Adrenal gland (tissue), 9 donors: ENCODE measurements at regions not wholly inside any gene's neighbourhood (a gene's known extent, or its start where the extent isn't known, plus 50 kb on each side); places are given as distances from the start of the nearest gene placed in this dataset.

Source experiments
- DNase-seq, 7 donors: peaks; one replicate each; pipeline ENCODE4 v3.0.0-alpha.2; 2019 to 2020
- H3K27ac ChIP-seq, 5 donors: fragments of 200-600 bp; sonication (generic) in 4 of 5; 1 replicate in 3 of 5; 2 replicates in 2 of 5; pipeline versions ENCODE4 v1.5.1 to v1.8.0; 2016 to 2020; ENCODE audit warnings: mild to moderate bottlenecking in 1 of 5
- H3K27me3 ChIP-seq: fragments of 200-600 bp; 2 replicates; pipeline ENCODE4 v1.8.0; 2021
- H3K36me3 ChIP-seq, 2 donors: fragments of 200-600 bp; replicated peaks in 1 of 2; 1 replicate in 1 of 2; 2 replicates in 1 of 2; pipeline versions ENCODE4 v1.5.1 to v1.8.0; 2018 to 2022
- H3K4me1 ChIP-seq, 2 donors: fragments of 200-600 bp; replicated peaks in 1 of 2; 1 replicate in 1 of 2; 2 replicates in 1 of 2; pipeline versions ENCODE4 v1.5.1 to v1.8.0; 2018 to 2021
- H3K4me3 ChIP-seq, 4 donors: fragments of 200-600 bp; sonication (generic) in 3 of 4; one replicate each; pipeline ENCODE4 v1.5.1; 2016 to 2018
- H3K9me3 ChIP-seq, 3 donors: fragments of 200-600 bp; sonication (generic) in 1 of 3; replicated peaks in 1 of 3; 1 replicate in 2 of 3; 2 replicates in 1 of 3; pipeline versions ENCODE4 v1.5.1 to v1.8.0; 2016 to 2021
- POLR2A ChIP-seq, 2 donors: fragments of 450-650 bp; IDR thresholded peaks; one replicate each; pipeline ENCODE4 v1.6.1; 2017; ENCODE audit warnings: antibody characterized with exemption in 2 of 2, mild to moderate bottlenecking in 2 of 2, moderate library complexity in 1 of 2
- WGBS, 4 donors: extraction: QIAGEN DNeasy Blood & Tissue Kit in 2 of 4; methylation state at CpG; one replicate each; pipeline versions ENCODE4 v1.1.5 to v1.1.7; 2013 to 2017; 5-methylcytosine and 5-hydroxymethylcytosine counted together
- intact Hi-C, 2 donors: fragments of 100-400 bp; cut with DNase I; formaldehyde crosslinking; loops; one replicate each; pipeline versions ENCODE4 v1.14.1 to v1.15.0; 2022 to 2023
- TF ChIP-seq, protein P1 (sequence below), 6 experiments: fragments of 450-650 bp in 4 of 6; fragments of 200-600 bp in 2 of 6; sonication (generic) in 1 of 6; IDR thresholded peaks; 1 replicate in 5 of 6; 2 replicates in 1 of 6; pipeline versions ENCODE4 v1.5.1 to v1.8.0; 2016 to 2021; ENCODE audit warnings: antibody characterized with exemption in 6 of 6, mild to moderate bottlenecking in 2 of 6, moderate library complexity in 1 of 6
- donor health status: healthy with polysubstance abuse.
- donor health status: Bipolar disorder and iron deficiency.
- donor health status: DM: yes; HTN: yes; CAD: no.
- donor health status: DM: no; HTN: no; CAD: no.
- donor health status: DM: no; HTN: no; CAD: no.

DNA sequence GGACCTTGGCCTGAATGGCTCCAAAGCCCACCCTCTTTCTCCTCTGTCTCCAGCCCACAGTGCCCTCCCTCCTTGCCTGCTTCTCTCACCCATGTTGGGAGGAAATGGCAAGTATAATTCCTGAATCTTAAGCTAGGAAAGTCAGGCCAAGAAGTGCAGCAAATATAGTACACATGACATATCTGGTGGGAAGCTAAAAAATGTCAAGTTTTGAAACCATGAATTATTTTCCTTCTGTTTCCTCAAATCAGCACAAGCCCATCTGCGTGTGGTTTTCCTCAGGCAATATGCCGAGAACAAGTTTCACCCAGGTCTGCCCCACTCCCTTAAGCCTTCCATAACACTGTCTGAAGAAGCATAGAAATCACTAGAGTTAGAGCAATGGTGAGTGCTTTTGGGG is 502.8 kb upstream of the CDH11 start:
- intact Hi-C loops = no loop called here

DNA sequence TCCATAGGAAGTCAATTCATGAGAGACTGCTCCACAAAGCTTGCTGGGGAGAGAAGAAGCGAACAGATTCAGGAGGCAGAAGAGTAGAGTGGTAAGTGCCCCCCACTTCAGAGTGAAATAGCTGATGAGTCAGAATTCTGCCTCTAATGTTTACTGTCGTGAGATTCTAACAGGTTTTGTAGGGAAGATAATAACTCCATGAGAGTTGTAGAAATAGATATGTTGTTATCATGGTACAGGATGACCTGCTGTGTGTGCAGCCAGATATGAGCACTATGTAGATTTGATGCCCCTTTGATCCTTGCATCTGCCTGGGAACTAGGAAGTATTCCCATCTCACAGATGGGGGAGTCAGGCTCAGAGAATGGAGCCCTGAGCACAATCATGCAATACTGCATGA is 502.4 kb upstream of the CDH11 start:
- H3K9me3 ChIP-seq = no peaks in the 10 kb centered on the region
- H3K27ac ChIP-seq = no peak overlapping the region
- no peak overlapping the region for H3K4me3 ChIP-seq
- no peak for TF ChIP-seq POLR2A (IDR thresholded peaks at IDR 0.05)
- TF ChIP-seq, protein P1, sequence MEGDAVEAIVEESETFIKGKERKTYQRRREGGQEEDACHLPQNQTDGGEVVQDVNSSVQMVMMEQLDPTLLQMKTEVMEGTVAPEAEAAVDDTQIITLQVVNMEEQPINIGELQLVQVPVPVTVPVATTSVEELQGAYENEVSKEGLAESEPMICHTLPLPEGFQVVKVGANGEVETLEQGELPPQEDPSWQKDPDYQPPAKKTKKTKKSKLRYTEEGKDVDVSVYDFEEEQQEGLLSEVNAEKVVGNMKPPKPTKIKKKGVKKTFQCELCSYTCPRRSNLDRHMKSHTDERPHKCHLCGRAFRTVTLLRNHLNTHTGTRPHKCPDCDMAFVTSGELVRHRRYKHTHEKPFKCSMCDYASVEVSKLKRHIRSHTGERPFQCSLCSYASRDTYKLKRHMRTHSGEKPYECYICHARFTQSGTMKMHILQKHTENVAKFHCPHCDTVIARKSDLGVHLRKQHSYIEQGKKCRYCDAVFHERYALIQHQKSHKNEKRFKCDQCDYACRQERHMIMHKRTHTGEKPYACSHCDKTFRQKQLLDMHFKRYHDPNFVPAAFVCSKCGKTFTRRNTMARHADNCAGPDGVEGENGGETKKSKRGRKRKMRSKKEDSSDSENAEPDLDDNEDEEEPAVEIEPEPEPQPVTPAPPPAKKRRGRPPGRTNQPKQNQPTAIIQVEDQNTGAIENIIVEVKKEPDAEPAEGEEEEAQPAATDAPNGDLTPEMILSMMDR (IDR thresholded peaks at IDR 0.05) = no peak
- no peaks in the 10 kb centered on the region for H3K4me1 ChIP-seq
- intact Hi-C loops = no loop called here
- no peaks in the 10 kb centered on the region for H3K27me3 ChIP-seq
- DNase-seq = no peak
- 73 to 91% (median 81%) methylated on average over 2 of the region's 2 CpGs for WGBS, 4 donors
- no peaks in the 10 kb centered on the region for H3K36me3 ChIP-seq

More for the DNA sequence above, 502.8 kb upstream of the CDH11 start:
- Histone ChIP-seq H3K4me1 (no peaks in the 10 kb centered on the region), H3K4me3 (no peak overlapping the region), H3K27me3 (no peaks in the 10 kb centered on the region), H3K9me3 (no peaks in the 10 kb centered on the region), H3K36me3 (no peaks in the 10 kb centered on the region), H3K27ac (no peak overlapping the region)
- DNase-seq = no peak
- WGBS, 4 donors = 61 to 78% (median 72%) methylated on average over 2 of the region's 2 CpGs
- TF ChIP-seq, protein P1 (IDR thresholded peaks at IDR 0.05) = no peak
- no peak for TF ChIP-seq POLR2A (IDR thresholded peaks at IDR 0.05)

DNA sequence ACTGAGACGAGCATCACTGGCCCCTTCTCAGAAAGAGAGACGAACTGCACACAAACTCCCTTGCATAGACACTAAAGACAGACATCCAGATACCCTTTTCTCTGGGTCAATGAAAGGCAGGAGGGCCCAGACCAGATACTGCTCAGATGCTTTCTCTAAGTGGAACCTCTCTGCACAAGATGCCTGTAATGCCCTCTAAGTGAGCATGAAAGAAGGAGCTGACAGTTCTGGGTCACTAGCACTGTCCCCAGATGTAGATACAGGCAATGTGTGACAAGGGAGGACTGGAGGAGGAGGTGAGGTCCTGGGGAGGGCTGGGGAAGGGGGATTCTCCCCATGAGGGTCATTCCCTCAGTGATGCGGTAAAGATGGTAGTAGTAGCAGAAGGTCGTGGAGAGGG is 501.0 kb upstream of the CDH11 start:
- WGBS, 4 donors = 79 to 88% (median 87%) methylated on average over 4 of the region's 4 CpGs
- TF ChIP-seq, protein P1 (IDR thresholded peaks at IDR 0.05) = no peak
- no peak for TF ChIP-seq POLR2A (IDR thresholded peaks at IDR 0.05)

DNA sequence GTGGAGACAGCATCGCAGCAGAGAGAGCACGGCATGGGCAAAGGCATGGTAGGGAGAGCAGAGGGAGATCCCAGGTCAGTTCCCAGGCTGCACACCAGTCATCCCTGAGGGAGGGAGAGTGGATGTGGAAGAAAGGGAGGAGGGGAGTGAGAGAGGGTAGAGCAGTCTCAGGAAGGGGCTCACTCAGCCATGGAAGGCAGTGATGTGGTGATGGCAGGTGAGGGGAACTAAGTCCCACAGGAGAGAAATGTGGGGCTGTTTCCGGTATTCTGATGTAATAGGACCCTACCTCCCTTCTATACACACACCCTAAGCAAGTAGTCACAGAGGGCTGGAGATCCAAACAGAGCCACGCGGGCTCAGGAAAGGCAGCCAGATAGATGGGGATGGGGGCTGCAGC is 500.3 kb upstream of the CDH11 start:
- H3K9me3 ChIP-seq = no peaks in the 10 kb centered on the region
- H3K27ac ChIP-seq = no peak overlapping the region
- WGBS, 4 donors = 88 to 95% (median 89%) methylated on average over 5 of the region's 5 CpGs
- H3K27me3 ChIP-seq = no peaks in the 10 kb centered on the region
- no peak overlapping the region for H3K4me3 ChIP-seq
- no peaks in the 10 kb centered on the region for H3K4me1 ChIP-seq
- no peak for DNase-seq
- intact Hi-C loops = no loop called here
- TF ChIP-seq, protein P1 (IDR thresholded peaks at IDR 0.05) = no peak
- no peak for TF ChIP-seq POLR2A (IDR thresholded peaks at IDR 0.05)
- H3K36me3 ChIP-seq = no peaks in the 10 kb centered on the region

More for the DNA sequence above, 501.0 kb upstream of the CDH11 start:
- Histone ChIP-seq H3K27ac (no peak overlapping the region), H3K4me1 (no peaks in the 10 kb centered on the region), H3K36me3 (no peaks in the 10 kb centered on the region), H3K4me3 (no peak overlapping the region), H3K9me3 (no peaks in the 10 kb centered on the region), H3K27me3 (no peaks in the 10 kb centered on the region)
- DNase-seq = no peak
- intact Hi-C loops = no loop called here
